ENCODE measurements at regions not wholly inside any gene's neighbourhood (a gene's known extent, or its start where the extent isn't known, plus 50 kb on each side); places are given as distances from the start of the nearest gene placed in this dataset.

DNA sequence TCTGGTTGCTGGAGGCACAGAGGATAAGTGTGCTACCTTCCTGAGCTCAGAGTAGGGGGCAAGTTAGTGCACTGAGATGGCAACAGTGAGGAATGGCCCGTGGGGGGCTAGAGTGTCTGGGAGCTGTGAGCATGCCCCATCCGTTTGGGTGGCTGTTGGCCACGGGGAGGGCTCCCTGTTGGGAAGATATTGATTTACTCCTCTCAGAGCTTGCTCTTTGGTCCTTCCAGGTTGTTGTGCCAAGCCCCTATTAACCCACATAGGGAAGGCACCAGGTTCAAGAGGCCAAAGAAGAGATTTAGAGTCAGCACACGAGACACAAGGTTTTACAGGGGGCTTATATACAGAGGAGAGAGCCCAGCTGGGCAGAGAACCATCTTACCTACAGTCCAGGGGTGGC is 318.8 kb downstream of the TSN start:
- no peaks in the 10 kb centered on the region for H3K4me1 ChIP-seq
- TF ChIP-seq CTCF (IDR thresholded peaks at IDR 0.05) (no peak), POLR2A (IDR thresholded peaks at IDR 0.05) (no peak)
- DNase-seq: no peak
- no peak overlapping the region for H3K4me3 ChIP-seq
- no peaks in the 10 kb centered on the region for H3K36me3 ChIP-seq
- no peaks in the 10 kb centered on the region for H3K27me3 ChIP-seq
- no peaks in the 10 kb centered on the region for H3K9me3 ChIP-seq
- no peak overlapping the region for H3K27ac ChIP-seq

GRCh38 chr2:122075381-122075780 is 319.9 kb downstream of the TSN start:
- no peaks in the 10 kb centered on the region for H3K9me3 ChIP-seq
- H3K4me3 ChIP-seq: no peak overlapping the region
- TF ChIP-seq CTCF (IDR thresholded peaks at IDR 0.05): no peak
- TF ChIP-seq POLR2A (IDR thresholded peaks at IDR 0.05): no peak
- H3K27me3 ChIP-seq: no peaks in the 10 kb centered on the region
- H3K4me1 ChIP-seq: no peaks in the 10 kb centered on the region
- DNase-seq: no peak
- H3K36me3 ChIP-seq: no peaks in the 10 kb centered on the region
- no peak overlapping the region for H3K27ac ChIP-seq

DNA sequence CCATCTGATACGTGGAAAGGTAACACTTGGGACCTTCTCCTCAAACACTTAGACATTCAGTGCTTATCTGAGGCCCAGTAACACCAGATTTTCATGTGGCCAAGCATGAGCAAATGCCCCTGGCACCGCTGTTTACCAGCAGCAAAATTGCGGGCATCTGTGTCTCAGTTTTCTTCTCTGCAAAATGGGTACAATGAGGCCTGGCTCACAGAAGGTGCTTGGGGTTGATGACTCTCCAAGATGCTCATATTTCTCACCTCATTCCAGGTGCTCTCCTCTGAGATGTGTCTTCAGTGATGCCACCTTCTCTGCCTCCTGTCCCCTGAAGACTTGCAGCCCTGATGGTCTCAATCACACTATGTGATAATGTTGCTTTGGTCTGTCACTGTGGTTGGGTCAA is 321.7 kb downstream of the TSN start:
- no peak for TF ChIP-seq POLR2A (IDR thresholded peaks at IDR 0.05)
- no peak for TF ChIP-seq CTCF (IDR thresholded peaks at IDR 0.05)
- Histone ChIP-seq H3K27me3 (no peaks in the 10 kb centered on the region), H3K4me3 (no peak overlapping the region), H3K9me3 (no peaks in the 10 kb centered on the region), H3K27ac (no peak overlapping the region), H3K36me3 (no peaks in the 10 kb centered on the region), H3K4me1 (no peaks in the 10 kb centered on the region)
- no peak for DNase-seq

GRCh38 chr2:122077771-122078170 is 322.3 kb downstream of the TSN start:
- H3K27ac ChIP-seq: no peak overlapping the region
- no peak for TF ChIP-seq POLR2A (IDR thresholded peaks at IDR 0.05)
- TF ChIP-seq CTCF (IDR thresholded peaks at IDR 0.05): no peak
- H3K4me3 ChIP-seq: no peak overlapping the region
- no peak for DNase-seq
- no peaks in the 10 kb centered on the region for H3K4me1 ChIP-seq
- no peaks in the 10 kb centered on the region for H3K36me3 ChIP-seq
- no peaks in the 10 kb centered on the region for H3K27me3 ChIP-seq
- H3K9me3 ChIP-seq: no peaks in the 10 kb centered on the region

- H3K27ac ChIP-seq: no peak overlapping the region
Measured at GRCh38 chr2:122078451-122078850, 323.0 kb downstream of the TSN start.

More at GRCh38 chr2:122078451-122078850, 323.0 kb downstream of the TSN start:
- H3K4me1 ChIP-seq: no peaks in the 10 kb centered on the region
- H3K4me3 ChIP-seq: no peak overlapping the region
- H3K36me3 ChIP-seq: no peaks in the 10 kb centered on the region
- no peak for DNase-seq
- TF ChIP-seq POLR2A (IDR thresholded peaks at IDR 0.05): no peak
- no peak for TF ChIP-seq CTCF (IDR thresholded peaks at IDR 0.05)
- no peaks in the 10 kb centered on the region for H3K27me3 ChIP-seq
- no peaks in the 10 kb centered on the region for H3K9me3 ChIP-seq

All from Peyer's patch (tissue), 4 donors.